ENCODE measurements at regions not wholly inside any gene's neighbourhood (a gene's known extent, or its start where the extent isn't known, plus 50 kb on each side); places are given as distances from the start of the nearest gene placed in this dataset.

GRCh38 chr4:97349468-97350186, 793.6 kb downstream of the STPG2 start:
- H3K27ac ChIP-seq (replicated peaks; ENCODE audit: low read length), result no peak overlapping the region
- H3K18ac ChIP-seq (ENCODE audit: low read length), result no peak overlapping the region
- no peak overlapping the region for H2BK5ac ChIP-seq (ENCODE audit: low read length)
- no peak overlapping the region for H2BK12ac ChIP-seq (ENCODE audit: low read length)
- no peak overlapping the region for H2BK120ac ChIP-seq (ENCODE audit: low read depth, low read length)
- H3K4me1 ChIP-seq (ENCODE audit: control insufficient read depth in 2 of 2, insufficient read depth in 1 of 2, low read depth in 1 of 2, low read length in 2 of 2), result peaks cover 0 to 7% of the 10 kb centered on the region in 2 donors
- H3K36me3 ChIP-seq (replicated peaks in 1 of 2; ENCODE audit: control insufficient read depth in 2 of 2, insufficient read depth in 2 of 2, low read length in 2 of 2), result no peaks in the 10 kb centered on the region
- no peaks in the 10 kb centered on the region for H3K9me3 ChIP-seq (replicated peaks in 1 of 2; ENCODE audit: control insufficient read depth in 2 of 2, insufficient read depth in 1 of 2, low read depth in 1 of 2, low read length in 2 of 2)
- no peak overlapping the region for H3K9ac ChIP-seq (ENCODE audit: low read depth, low read length, poor library complexity)
- no peak overlapping the region for H3K4me3 ChIP-seq (ENCODE audit: low read length in 2 of 2)
- no peak overlapping the region for H3K14ac ChIP-seq (ENCODE audit: low read length)
- H2AK5ac ChIP-seq (ENCODE audit: low read depth, low read length), result no peak overlapping the region
- DNase-seq (ENCODE audit: low spot score), result no peak
- no peak overlapping the region for H3K23ac ChIP-seq (ENCODE audit: low read depth, low read length, poor library complexity)
- no peaks in the 10 kb centered on the region for H3K27me3 ChIP-seq (ENCODE audit: control insufficient read depth in 3 of 3, insufficient read depth in 3 of 3, low read depth in 1 of 3, low read length in 3 of 3)
- H4K8ac ChIP-seq (ENCODE audit: low read depth, low read length), result no peak overlapping the region
- no peak overlapping the region for H3K4ac ChIP-seq (ENCODE audit: low read length)
- H3K4me2 ChIP-seq (ENCODE audit: insufficient read depth, low read length, poor library complexity, severe bottlenecking), result no peak overlapping the region
- WGBS, 2 donors (ENCODE audit: extremely low coverage in 2 of 2, insufficient read length in 2 of 2, insufficient replicate concordance in 1 of 2), result no CpG with 5 or more reads among the region's 1 CpG
- H2AFZ ChIP-seq (ENCODE audit: low read length), result peak overlapping the region; percentile 43
- no peak overlapping the region for H4K91ac ChIP-seq (ENCODE audit: low read depth, low read length, poor library complexity)
- no peak overlapping the region for H2BK15ac ChIP-seq (ENCODE audit: low read length)
- H3K79me1 ChIP-seq (ENCODE audit: low read depth, low read length), result no peaks in the 10 kb centered on the region

GRCh38 chr4:97353876-97354275, 789.4 kb downstream of the STPG2 start:
- no peak overlapping the region for H2BK15ac ChIP-seq (ENCODE audit: low read length)
- no peak overlapping the region for H3K23ac ChIP-seq (ENCODE audit: low read depth, low read length, poor library complexity)
- no peak overlapping the region for H3K18ac ChIP-seq (ENCODE audit: low read length)
- no peak overlapping the region for H3K4me2 ChIP-seq (ENCODE audit: insufficient read depth, low read length, poor library complexity, severe bottlenecking)
- no peak overlapping the region for H2BK120ac ChIP-seq (ENCODE audit: low read depth, low read length)
- H3K4me1 ChIP-seq (ENCODE audit: control insufficient read depth in 2 of 2, insufficient read depth in 1 of 2, low read depth in 1 of 2, low read length in 2 of 2), result peaks cover 0 to 7% of the 10 kb centered on the region in 2 donors
- no peak overlapping the region for H3K9ac ChIP-seq (ENCODE audit: low read depth, low read length, poor library complexity)
- no peaks in the 10 kb centered on the region for H3K36me3 ChIP-seq (replicated peaks in 1 of 2; ENCODE audit: control insufficient read depth in 2 of 2, insufficient read depth in 2 of 2, low read length in 2 of 2)
- H2AFZ ChIP-seq (ENCODE audit: low read length), result no peak overlapping the region
- no peak overlapping the region for H3K27ac ChIP-seq (replicated peaks; ENCODE audit: low read length)
- no peaks in the 10 kb centered on the region for H3K79me1 ChIP-seq (ENCODE audit: low read depth, low read length)
- H3K4ac ChIP-seq (ENCODE audit: low read length), result no peak overlapping the region
- DNase-seq (ENCODE audit: low spot score), result no peak
- WGBS, 2 donors (ENCODE audit: extremely low coverage in 2 of 2, insufficient read length in 2 of 2, insufficient replicate concordance in 1 of 2), result no CpG with 5 or more reads among the region's 1 CpG
- H4K91ac ChIP-seq (ENCODE audit: low read depth, low read length, poor library complexity), result no peak overlapping the region
- H2AK5ac ChIP-seq (ENCODE audit: low read depth, low read length), result no peak overlapping the region
- H3K4me3 ChIP-seq (ENCODE audit: low read length in 2 of 2), result no peak overlapping the region
- no peaks in the 10 kb centered on the region for H3K9me3 ChIP-seq (replicated peaks in 1 of 2; ENCODE audit: control insufficient read depth in 2 of 2, insufficient read depth in 1 of 2, low read depth in 1 of 2, low read length in 2 of 2)
- H3K27me3 ChIP-seq (ENCODE audit: control insufficient read depth in 3 of 3, insufficient read depth in 3 of 3, low read depth in 1 of 3, low read length in 3 of 3), result no peaks in the 10 kb centered on the region
- H3K14ac ChIP-seq (ENCODE audit: low read length), result no peak overlapping the region
- H4K8ac ChIP-seq (ENCODE audit: low read depth, low read length), result no peak overlapping the region
- no peak overlapping the region for H2BK5ac ChIP-seq (ENCODE audit: low read length)
- H2BK12ac ChIP-seq (ENCODE audit: low read length), result no peak overlapping the region

- no CpG with 5 or more reads among the region's 2 CpGs for WGBS, 2 donors (ENCODE audit: extremely low coverage in 2 of 2, insufficient read length in 2 of 2, insufficient replicate concordance in 1 of 2)
These were observed 783.5 kb downstream of the STPG2 start for GRCh38 chr4:97359826-97360225.

GRCh38 chr4:97360733-97361132, 782.5 kb downstream of the STPG2 start:
- Histone ChIP-seq H4K91ac (ENCODE audit: low read depth, low read length, poor library complexity) (no peak overlapping the region), H2BK12ac (ENCODE audit: low read length) (no peak overlapping the region), H2BK15ac (ENCODE audit: low read length) (no peak overlapping the region), H3K4me1 (ENCODE audit: control insufficient read depth in 2 of 2, insufficient read depth in 1 of 2, low read depth in 1 of 2, low read length in 2 of 2) (no peaks in the 10 kb centered on the region), H2BK5ac (ENCODE audit: low read length) (no peak overlapping the region), H2BK120ac (ENCODE audit: low read depth, low read length) (no peak overlapping the region), H4K8ac (ENCODE audit: low read depth, low read length) (no peak overlapping the region), H3K23ac (ENCODE audit: low read depth, low read length, poor library complexity) (no peak overlapping the region), H3K9me3 (replicated peaks in 1 of 2; ENCODE audit: control insufficient read depth in 2 of 2, insufficient read depth in 1 of 2, low read depth in 1 of 2, low read length in 2 of 2) (peaks cover 0 to 2% of the 10 kb centered on the region in 2 donors), H3K27ac (replicated peaks; ENCODE audit: low read length) (no peak overlapping the region), H3K4me3 (ENCODE audit: low read length in 2 of 2) (no peak overlapping the region), H3K4me2 (ENCODE audit: insufficient read depth, low read length, poor library complexity, severe bottlenecking) (no peak overlapping the region), H3K27me3 (ENCODE audit: control insufficient read depth in 3 of 3, insufficient read depth in 3 of 3, low read depth in 1 of 3, low read length in 3 of 3) (no peaks in the 10 kb centered on the region), H3K9ac (ENCODE audit: low read depth, low read length, poor library complexity) (no peak overlapping the region), H3K79me1 (ENCODE audit: low read depth, low read length) (no peaks in the 10 kb centered on the region), H3K18ac (ENCODE audit: low read length) (no peak overlapping the region), H3K4ac (ENCODE audit: low read length) (no peak overlapping the region), H3K14ac (ENCODE audit: low read length) (no peak overlapping the region), H3K36me3 (replicated peaks in 1 of 2; ENCODE audit: control insufficient read depth in 2 of 2, insufficient read depth in 2 of 2, low read length in 2 of 2) (no peaks in the 10 kb centered on the region), H2AK5ac (ENCODE audit: low read depth, low read length) (no peak overlapping the region), H2AFZ (ENCODE audit: low read length) (no peak overlapping the region)
- DNase-seq (ENCODE audit: low spot score), result no peak

More at GRCh38 chr4:97359826-97360225, 783.5 kb downstream of the STPG2 start:
- H3K4me1 ChIP-seq (ENCODE audit: control insufficient read depth in 2 of 2, insufficient read depth in 1 of 2, low read depth in 1 of 2, low read length in 2 of 2), result no peaks in the 10 kb centered on the region
- H3K9me3 ChIP-seq (replicated peaks in 1 of 2; ENCODE audit: control insufficient read depth in 2 of 2, insufficient read depth in 1 of 2, low read depth in 1 of 2, low read length in 2 of 2), result peaks cover 0 to 2% of the 10 kb centered on the region in 2 donors
- no peak overlapping the region for H2BK120ac ChIP-seq (ENCODE audit: low read depth, low read length)
- H3K4ac ChIP-seq (ENCODE audit: low read length), result no peak overlapping the region
- no peak overlapping the region for H3K27ac ChIP-seq (replicated peaks; ENCODE audit: low read length)
- no peak overlapping the region for H3K23ac ChIP-seq (ENCODE audit: low read depth, low read length, poor library complexity)
- H3K79me1 ChIP-seq (ENCODE audit: low read depth, low read length), result no peaks in the 10 kb centered on the region
- no peaks in the 10 kb centered on the region for H3K36me3 ChIP-seq (replicated peaks in 1 of 2; ENCODE audit: control insufficient read depth in 2 of 2, insufficient read depth in 2 of 2, low read length in 2 of 2)
- H2BK15ac ChIP-seq (ENCODE audit: low read length), result no peak overlapping the region
- no peak overlapping the region for H3K9ac ChIP-seq (ENCODE audit: low read depth, low read length, poor library complexity)
- no peak overlapping the region for H2AFZ ChIP-seq (ENCODE audit: low read length)
- H3K27me3 ChIP-seq (ENCODE audit: control insufficient read depth in 3 of 3, insufficient read depth in 3 of 3, low read depth in 1 of 3, low read length in 3 of 3), result no peaks in the 10 kb centered on the region
- H3K4me3 ChIP-seq (ENCODE audit: low read length in 2 of 2), result no peak overlapping the region
- H2AK5ac ChIP-seq (ENCODE audit: low read depth, low read length), result no peak overlapping the region
- no peak overlapping the region for H3K14ac ChIP-seq (ENCODE audit: low read length)
- no peak overlapping the region for H3K4me2 ChIP-seq (ENCODE audit: insufficient read depth, low read length, poor library complexity, severe bottlenecking)
- H4K8ac ChIP-seq (ENCODE audit: low read depth, low read length), result no peak overlapping the region
- DNase-seq (ENCODE audit: low spot score), result no peak
- no peak overlapping the region for H2BK12ac ChIP-seq (ENCODE audit: low read length)
- H3K18ac ChIP-seq (ENCODE audit: low read length), result no peak overlapping the region
- H2BK5ac ChIP-seq (ENCODE audit: low read length), result no peak overlapping the region
- H4K91ac ChIP-seq (ENCODE audit: low read depth, low read length, poor library complexity), result no peak overlapping the region
